ENCODE measurements at regions not wholly inside any gene's neighbourhood (a gene's known extent, or its start where the extent isn't known, plus 50 kb on each side); places are given as distances from the start of the nearest gene placed in this dataset.

GRCh38 chr14:76654573-76655108 lies 106.6 kb upstream of the VASH1 start:
- TF ChIP-seq, protein P1, sequence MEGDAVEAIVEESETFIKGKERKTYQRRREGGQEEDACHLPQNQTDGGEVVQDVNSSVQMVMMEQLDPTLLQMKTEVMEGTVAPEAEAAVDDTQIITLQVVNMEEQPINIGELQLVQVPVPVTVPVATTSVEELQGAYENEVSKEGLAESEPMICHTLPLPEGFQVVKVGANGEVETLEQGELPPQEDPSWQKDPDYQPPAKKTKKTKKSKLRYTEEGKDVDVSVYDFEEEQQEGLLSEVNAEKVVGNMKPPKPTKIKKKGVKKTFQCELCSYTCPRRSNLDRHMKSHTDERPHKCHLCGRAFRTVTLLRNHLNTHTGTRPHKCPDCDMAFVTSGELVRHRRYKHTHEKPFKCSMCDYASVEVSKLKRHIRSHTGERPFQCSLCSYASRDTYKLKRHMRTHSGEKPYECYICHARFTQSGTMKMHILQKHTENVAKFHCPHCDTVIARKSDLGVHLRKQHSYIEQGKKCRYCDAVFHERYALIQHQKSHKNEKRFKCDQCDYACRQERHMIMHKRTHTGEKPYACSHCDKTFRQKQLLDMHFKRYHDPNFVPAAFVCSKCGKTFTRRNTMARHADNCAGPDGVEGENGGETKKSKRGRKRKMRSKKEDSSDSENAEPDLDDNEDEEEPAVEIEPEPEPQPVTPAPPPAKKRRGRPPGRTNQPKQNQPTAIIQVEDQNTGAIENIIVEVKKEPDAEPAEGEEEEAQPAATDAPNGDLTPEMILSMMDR (IDR thresholded peaks at IDR 0.05) = no peak
- no peak for TF ChIP-seq POLR2A (IDR thresholded peaks at IDR 0.05)
- TF ChIP-seq POLR2AphosphoS5 (IDR thresholded peaks at IDR 0.05) = no peak
- TF ChIP-seq EP300 (IDR thresholded peaks at IDR 0.05) = no peak

Data from suprapubic skin (tissue), 4 donors.